ENCODE measurements at regions not wholly inside any gene's neighbourhood (a gene's known extent, or its start where the extent isn't known, plus 50 kb on each side); places are given as distances from the start of the nearest gene placed in this dataset.
"Not testable (repeated sequence)": the region's sequence is repeated elsewhere in the genome, so short reads cannot be mapped to it uniquely, and the experiment has no call there.

DNA sequence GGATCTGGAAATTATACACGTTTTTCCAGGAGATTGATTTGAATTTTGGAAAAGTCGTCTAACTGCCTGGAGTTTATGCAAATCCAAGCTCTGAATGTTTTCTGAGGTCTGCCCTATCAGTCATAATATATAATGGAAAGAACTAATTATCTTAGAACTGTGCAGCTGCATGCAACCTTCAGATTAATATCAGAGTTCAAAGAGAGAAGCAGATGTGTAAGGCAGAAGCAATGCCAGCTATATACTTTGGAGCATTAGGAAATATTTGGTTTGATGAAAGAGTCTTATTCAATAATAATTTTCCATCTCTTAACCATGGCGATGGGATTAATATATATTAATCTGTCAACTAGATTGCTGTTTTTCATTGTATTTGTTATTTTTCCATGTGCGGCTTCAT lies 500.9 kb downstream of the NEBL start:
- ChIA-PET POLR2A (no interaction called here), CTCF (no interaction called here)
- no peaks in the 10 kb centered on the region for H3K27me3 ChIP-seq (ENCODE audit: control insufficient read depth, insufficient read depth, low read length)

DNA sequence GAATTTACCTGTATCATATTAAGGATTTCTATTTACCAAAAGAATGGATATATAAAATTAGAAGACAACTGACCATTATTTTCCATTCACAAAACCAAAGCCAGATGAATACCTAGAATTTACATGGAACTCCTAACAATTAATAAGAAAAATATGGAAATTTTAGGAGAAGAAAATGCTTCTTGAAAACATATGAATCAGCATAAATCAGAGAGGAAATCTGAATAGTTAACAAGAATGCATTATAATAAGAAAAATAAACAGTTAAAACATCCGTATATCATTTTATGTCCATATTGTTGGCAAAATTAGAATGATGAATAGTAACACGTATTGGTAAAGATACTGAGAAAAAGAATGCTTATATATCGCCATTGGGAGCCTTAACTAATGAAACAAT lies 505.5 kb downstream of the NEBL start:
- Histone ChIP-seq H3K4me3 (ENCODE audit: low read depth, low read length) (no peak overlapping the region), H3K27me3 (ENCODE audit: control insufficient read depth, insufficient read depth, low read length) (no peaks in the 10 kb centered on the region), H3K36me3 (ENCODE audit: control insufficient read depth, insufficient read depth, low read length) (no peaks in the 10 kb centered on the region)
- TF ChIP-seq, protein P1, sequence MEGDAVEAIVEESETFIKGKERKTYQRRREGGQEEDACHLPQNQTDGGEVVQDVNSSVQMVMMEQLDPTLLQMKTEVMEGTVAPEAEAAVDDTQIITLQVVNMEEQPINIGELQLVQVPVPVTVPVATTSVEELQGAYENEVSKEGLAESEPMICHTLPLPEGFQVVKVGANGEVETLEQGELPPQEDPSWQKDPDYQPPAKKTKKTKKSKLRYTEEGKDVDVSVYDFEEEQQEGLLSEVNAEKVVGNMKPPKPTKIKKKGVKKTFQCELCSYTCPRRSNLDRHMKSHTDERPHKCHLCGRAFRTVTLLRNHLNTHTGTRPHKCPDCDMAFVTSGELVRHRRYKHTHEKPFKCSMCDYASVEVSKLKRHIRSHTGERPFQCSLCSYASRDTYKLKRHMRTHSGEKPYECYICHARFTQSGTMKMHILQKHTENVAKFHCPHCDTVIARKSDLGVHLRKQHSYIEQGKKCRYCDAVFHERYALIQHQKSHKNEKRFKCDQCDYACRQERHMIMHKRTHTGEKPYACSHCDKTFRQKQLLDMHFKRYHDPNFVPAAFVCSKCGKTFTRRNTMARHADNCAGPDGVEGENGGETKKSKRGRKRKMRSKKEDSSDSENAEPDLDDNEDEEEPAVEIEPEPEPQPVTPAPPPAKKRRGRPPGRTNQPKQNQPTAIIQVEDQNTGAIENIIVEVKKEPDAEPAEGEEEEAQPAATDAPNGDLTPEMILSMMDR (IDR thresholded peaks at IDR 0.05; ENCODE audit: insufficient read depth, low read depth, low read length), result no peak
- ChIA-PET POLR2A (no interaction called here), CTCF (no interaction called here)
- DNase-seq (ENCODE audit: low read depth), result no peak

More for the DNA sequence above, 500.9 kb downstream of the NEBL start:
- Histone ChIP-seq H3K36me3 (ENCODE audit: control insufficient read depth, insufficient read depth, low read length) (no peaks in the 10 kb centered on the region), H3K4me3 (ENCODE audit: low read depth, low read length) (no peak overlapping the region)
- TF ChIP-seq, protein P1 (IDR thresholded peaks at IDR 0.05; ENCODE audit: insufficient read depth, low read depth, low read length), result no peak
- DNase-seq (ENCODE audit: low read depth), result no peak

DNA sequence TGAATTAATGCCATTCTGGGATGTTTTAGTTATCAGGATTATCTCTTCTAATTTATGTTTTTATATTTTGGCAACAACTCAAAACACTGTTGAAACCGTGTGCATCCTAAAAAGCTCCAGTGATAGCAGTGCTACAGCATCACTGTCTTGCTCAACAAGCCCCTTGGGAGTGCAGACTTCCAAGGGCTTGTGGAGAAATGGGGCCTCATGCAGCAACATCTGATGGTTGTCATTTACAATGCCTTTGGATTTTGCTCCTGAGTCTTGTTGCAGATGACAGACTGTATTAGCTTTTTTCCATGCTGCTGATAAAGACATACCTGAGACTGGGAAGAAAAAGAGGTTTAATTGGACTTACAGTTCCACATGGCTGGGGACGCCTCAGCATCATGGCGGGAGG lies 515.4 kb downstream of the NEBL start:
- CTCF ChIA-PET, result no interaction called here
- POLR2A ChIA-PET, result no interaction called here
- no peak overlapping the region for H3K4me3 ChIP-seq (ENCODE audit: low read depth, low read length)

DNA sequence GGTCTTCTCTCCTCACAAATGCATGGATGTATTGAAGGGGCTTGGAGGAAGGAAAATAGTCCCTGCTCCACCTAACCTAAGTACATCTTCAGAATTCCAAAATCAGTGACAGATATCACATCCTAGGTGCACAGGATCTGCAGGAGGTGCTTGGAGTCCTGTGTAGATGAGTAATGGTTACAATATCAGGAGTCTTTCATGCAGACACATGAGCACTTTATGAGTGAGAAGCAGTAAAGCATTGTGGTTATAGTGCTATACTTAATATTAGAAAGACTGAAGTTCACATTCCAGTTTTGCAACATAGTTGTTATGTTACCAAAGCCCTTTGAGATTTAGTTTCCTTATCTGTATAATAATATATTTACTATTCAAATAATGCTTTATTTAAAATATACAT lies 516.7 kb downstream of the NEBL start:
- ChIA-PET CTCF (no interaction called here), POLR2A (no interaction called here)
- no peak for DNase-seq (ENCODE audit: low read depth)
- Histone ChIP-seq H3K27me3 (ENCODE audit: control insufficient read depth, insufficient read depth, low read length) (no peaks in the 10 kb centered on the region), H3K36me3 (ENCODE audit: control insufficient read depth, insufficient read depth, low read length) (no peaks in the 10 kb centered on the region), H3K4me3 (ENCODE audit: low read depth, low read length) (no peak overlapping the region)
- TF ChIP-seq, protein P1 (IDR thresholded peaks at IDR 0.05; ENCODE audit: insufficient read depth, low read depth, low read length), result no peak

More for the DNA sequence above, 515.4 kb downstream of the NEBL start:
- DNase-seq (ENCODE audit: low read depth), result no peak
- Histone ChIP-seq H3K36me3 (ENCODE audit: control insufficient read depth, insufficient read depth, low read length) (no peaks in the 10 kb centered on the region), H3K27me3 (ENCODE audit: control insufficient read depth, insufficient read depth, low read length) (no peaks in the 10 kb centered on the region)
- TF ChIP-seq, protein P1 (IDR thresholded peaks at IDR 0.05; ENCODE audit: insufficient read depth, low read depth, low read length), result no peak

DNA sequence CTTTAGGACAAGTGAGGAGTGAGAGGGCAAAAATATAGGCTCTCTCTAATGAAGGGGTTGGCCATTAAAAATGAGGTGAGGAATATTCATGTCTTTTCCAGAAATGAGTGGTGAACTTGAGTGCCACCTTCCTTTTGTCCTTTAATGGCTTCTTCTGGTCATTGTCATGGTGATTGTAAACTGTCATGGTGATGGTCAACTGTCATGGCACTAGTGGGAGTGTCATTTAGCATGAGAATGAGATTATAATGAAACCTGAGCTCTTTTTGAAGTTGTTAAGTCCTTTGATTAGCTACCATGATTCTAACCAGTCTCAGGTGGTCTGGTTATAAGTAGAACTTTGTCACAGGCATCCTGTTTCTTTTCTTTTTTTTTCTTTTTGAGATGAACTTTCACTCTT lies 524.4 kb downstream of the NEBL start:
- TF ChIP-seq, protein P1 (IDR thresholded peaks at IDR 0.05; ENCODE audit: insufficient read depth, low read depth, low read length), result no peak
- ChIA-PET POLR2A (no interaction called here), CTCF (no interaction called here)
- Histone ChIP-seq H3K4me3 (ENCODE audit: low read depth, low read length) (no peak overlapping the region), H3K27me3 (ENCODE audit: control insufficient read depth, insufficient read depth, low read length) (no peaks in the 10 kb centered on the region), H3K36me3 (ENCODE audit: control insufficient read depth, insufficient read depth, low read length) (no peaks in the 10 kb centered on the region)
- DNase-seq (ENCODE audit: low read depth), result no peak

DNA sequence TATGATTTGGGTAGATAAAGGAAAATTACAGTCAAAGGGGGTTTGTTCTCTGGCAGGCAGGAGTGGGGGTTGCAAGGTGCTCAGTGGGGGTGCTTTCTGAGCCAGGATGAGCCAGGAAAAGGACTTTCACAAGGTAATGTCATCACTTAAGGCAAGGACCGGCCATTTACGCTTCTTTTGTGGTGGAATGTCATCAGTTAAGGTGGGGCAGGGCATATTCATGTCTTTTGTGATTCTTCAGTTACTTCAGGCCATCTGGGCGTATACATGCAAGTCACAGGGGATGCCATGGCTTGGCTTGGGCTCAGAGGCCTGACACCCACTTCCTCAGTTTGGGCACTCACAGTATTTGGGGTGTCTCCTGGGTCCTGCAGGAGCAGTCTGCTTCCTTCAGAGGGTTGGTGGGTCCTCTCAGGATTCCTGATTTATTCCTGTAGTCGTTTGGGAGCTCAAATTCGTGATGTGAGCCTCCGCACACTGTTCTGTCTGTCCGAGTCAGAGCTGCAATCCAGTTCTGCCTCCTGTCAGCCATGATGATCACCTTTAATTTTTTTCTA lies 526.1 kb downstream of the NEBL start:
- H3K4me3 ChIP-seq (ENCODE audit: low read depth, low read length); CTCF ChIA-PET: not testable (repeated sequence)

More for the DNA sequence above, 526.1 kb downstream of the NEBL start:
- POLR2A ChIA-PET; H3K27me3 ChIP-seq (ENCODE audit: control insufficient read depth, insufficient read depth, low read length); H3K36me3 ChIP-seq (ENCODE audit: control insufficient read depth, insufficient read depth, low read length); DNase-seq (ENCODE audit: low read depth): not testable (repeated sequence)
